HepG2 (cell line): ENCODE measurements at regions not wholly inside any gene's neighbourhood (a gene's known extent, or its start where the extent isn't known, plus 50 kb on each side); places are given as distances from the start of the nearest gene placed in this dataset.

Experiments used
- BHLHE40 ChIP-seq: IDR thresholded peaks from 2 replicates; pipeline ENCODE4 v1.6.1; 2011; ENCODE audit warnings: low read length, improper control_type of control experiment
- CTCF ChIP-seq: sonication (generic); formaldehyde crosslinking; IDR thresholded peaks from 2 replicates; pipeline ENCODE4 v1.5.0; 2020; ENCODE audit warnings: mild to moderate bottlenecking, missing genetic modification reagents, moderate library complexity
- ESRRA ChIP-seq: sonication (generic); formaldehyde crosslinking; IDR thresholded peaks from 2 replicates; pipeline ENCODE4 v1.5.1; 2020; ENCODE audit warnings: mild to moderate bottlenecking, low read depth, missing genetic modification reagents
- GTF2F1 ChIP-seq: fragments of 150-350 bp; IDR thresholded peaks from 2 replicates; pipeline ENCODE4 v1.6.1; 2014; ENCODE audit warnings: low read length

GRCh38 chr20:50317609-50318008 lies 127.0 kb downstream of the CEBPB start:
- TF ChIP-seq BHLHE40, result no peak
- no peak for TF ChIP-seq ESRRA (CRISPR knock-in tag)
- TF ChIP-seq GTF2F1, result no peak
- no peak for TF ChIP-seq CTCF (CRISPR knock-in tag)
